GM13977 (cell line): ENCODE measurements at regions not wholly inside any gene's neighbourhood (a gene's known extent, or its start where the extent isn't known, plus 50 kb on each side); places are given as distances from the start of the nearest gene placed in this dataset.

Experiments used
- DNase-seq: peaks from one replicate; pipeline ENCODE4 v3.0.0; 2012; ENCODE audit warnings: low spot score
- CTCF ChIP-seq: IDR thresholded peaks from 2 replicates; pipeline ENCODE4 v1.5.1; 2012; ENCODE audit warnings: mild to moderate bottlenecking, control low read depth; ENCODE audit not compliant: insufficient read depth; ENCODE audit errors: extremely low read depth, missing control alignments
- in situ Hi-C: fragments of 300-500 bp; cut with MboI; formaldehyde crosslinking; loops from one replicate; pipeline ENCODE4 v1.12.0; 2022; ENCODE audit warnings: low sequenced_read_pairs, low pct_unique_long_range_greater_than_20kb, mixed read lengths, inconsistent platforms; ENCODE audit not compliant: unreplicated experiment

- in situ Hi-C loops: no loop called here
- no peak for DNase-seq
- TF ChIP-seq CTCF: no peak
Measured at GRCh38 chr11:96642583-96642982, 252.8 kb downstream of the JRKL start.

- no peak for TF ChIP-seq CTCF
- DNase-seq: no peak
- in situ Hi-C loops: no loop called here
Measured at GRCh38 chr11:96643173-96643572, 253.4 kb downstream of the JRKL start.

GRCh38 chr11:96647621-96648020 is 257.8 kb downstream of the JRKL start:
- no peak for DNase-seq
- in situ Hi-C loops: no loop called here

GRCh38 chr11:96648991-96649390 is 259.2 kb downstream of the JRKL start:
- DNase-seq: no peak
- in situ Hi-C loops: no loop called here
- TF ChIP-seq CTCF: no peak

More at GRCh38 chr11:96647621-96648020, 257.8 kb downstream of the JRKL start:
- TF ChIP-seq CTCF: no peak

DNA sequence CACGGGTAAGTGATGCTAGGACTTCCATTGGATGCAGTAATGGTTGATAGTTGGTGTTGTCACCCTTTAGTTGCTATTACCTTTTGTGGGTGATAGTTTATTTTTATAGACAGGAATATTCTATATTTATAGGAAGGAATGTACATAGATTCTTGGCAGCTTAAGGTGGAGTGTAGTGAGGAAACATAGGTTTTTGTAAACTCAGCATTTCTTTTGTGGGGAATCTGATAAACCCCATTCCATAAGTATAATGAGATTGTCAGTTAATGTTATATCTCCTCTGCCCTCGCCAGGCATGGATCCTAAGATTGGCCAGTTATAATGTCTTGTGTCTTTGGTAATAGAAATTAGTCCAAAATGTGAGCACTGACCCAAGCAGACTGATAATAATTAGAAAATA is 262.7 kb downstream of the JRKL start:
- no peak for DNase-seq
- TF ChIP-seq CTCF: no peak
- in situ Hi-C loops: no loop called here

- no peak for TF ChIP-seq CTCF
- in situ Hi-C loops: no loop called here
- no peak for DNase-seq
Measured at GRCh38 chr11:96655474-96655873, 265.7 kb downstream of the JRKL start.

DNA sequence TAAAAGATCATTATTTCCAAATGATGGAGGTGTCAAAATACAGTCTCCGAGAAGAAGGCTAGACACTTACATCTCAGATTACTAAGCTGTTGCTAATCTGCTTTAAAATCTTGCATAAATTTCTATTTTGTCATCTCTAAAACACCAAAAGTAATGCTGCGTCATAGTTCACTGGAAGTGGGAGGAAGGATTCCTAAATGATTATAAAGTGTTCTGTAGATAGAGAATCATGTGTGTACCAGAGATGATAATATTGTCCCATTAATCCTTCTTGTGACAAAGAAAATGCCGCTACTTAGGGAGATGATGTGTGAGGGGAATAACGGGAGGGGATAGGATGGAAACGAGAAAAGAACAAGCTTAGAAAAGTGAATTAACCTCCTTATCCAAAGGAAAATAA is 268.6 kb downstream of the JRKL start:
- TF ChIP-seq CTCF: no peak
- in situ Hi-C loops: no loop called here
- no peak for DNase-seq
